OCI-LY7 (cell line): ENCODE measurements at regions not wholly inside any gene's neighbourhood (a gene's known extent, or its start where the extent isn't known, plus 50 kb on each side); places are given as distances from the start of the nearest gene placed in this dataset.

Experiments
- BruUV-seq: library from RNA; stranded (reverse); fragments of 400-500 nt; replicated peaks from 2 replicates; lab custom pipeline; 2021; lab: Mats Ljungman, UMichigan
- CTCF ChIA-PET: fragments of 300-600 bp; sonication (Branson Sonifier 250); formaldehyde crosslinking; loops from one replicate; lab custom pipeline; 2022; ENCODE audit warnings: antibody characterized with exemption; ENCODE audit not compliant: unreplicated experiment; lab: Charles Lee
- POLR2A ChIA-PET: fragments of 300-600 bp; sonication (Branson Sonifier 250); formaldehyde crosslinking; loops from one replicate; lab custom pipeline; 2022; ENCODE audit warnings: antibody characterized with exemption; lab: Charles Lee
- DNase-seq: peaks from one replicate; pipeline ENCODE4 v3.0.0-alpha.2; 2015; ENCODE audit warnings: low spot score
- H2AFZ ChIP-seq: fragments of 200-600 bp; sonication (generic), shearing (Covaris generic); 2 replicates; pipeline ENCODE4 v1.6.1; 2014; ENCODE audit warnings: mild to moderate bottlenecking, antibody characterized with exemption, low read length, moderate library complexity
- H3K27ac ChIP-seq: fragments of 200-600 bp; sonication (generic); 2 replicates; pipeline ENCODE4 v1.5.1; 2014; ENCODE audit warnings: mixed run types, low read depth, mild to moderate bottlenecking, moderate library complexity, low read length, inconsistent platforms; ENCODE audit not compliant: poor library complexity, severe bottlenecking
- H3K36me3 ChIP-seq: fragments of 200-600 bp; sonication (generic); 2 replicates; pipeline ENCODE4 v1.6.1; 2014; ENCODE audit warnings: mild to moderate bottlenecking, antibody characterized with exemption, low read length, moderate library complexity, mixed read lengths; ENCODE audit not compliant: insufficient read depth
- H3K4me1 ChIP-seq: fragments of 200-600 bp; sonication (generic); 2 replicates; pipeline ENCODE4 v1.5.1; 2014; ENCODE audit warnings: mild to moderate bottlenecking, low read length; ENCODE audit not compliant: insufficient read depth, poor library complexity, severe bottlenecking
- H3K4me2 ChIP-seq: fragments of 200-600 bp; sonication (generic); 2 replicates; pipeline ENCODE4 v1.6.1; 2014; ENCODE audit warnings: mild to moderate bottlenecking, low read length
- H3K4me3 ChIP-seq: fragments of 200-600 bp; sonication (generic); 2 replicates; pipeline ENCODE4 v1.5.1; 2014; ENCODE audit warnings: mild to moderate bottlenecking, low read depth, low read length; ENCODE audit not compliant: poor library complexity, severe bottlenecking
- H3K79me2 ChIP-seq: fragments of 200-600 bp; sonication (generic); 2 replicates; pipeline ENCODE4 v1.6.1; 2016; ENCODE audit warnings: low read depth, mild to moderate bottlenecking, low read length, moderate library complexity, mixed read lengths; ENCODE audit not compliant: insufficient read depth
- H3K9me2 ChIP-seq: fragments of 200-600 bp; sonication (generic); 2 replicates; pipeline ENCODE4 v1.6.1; 2016; ENCODE audit warnings: mild to moderate bottlenecking, low read length, mixed read lengths; ENCODE audit not compliant: insufficient read depth
- H3K9me3 ChIP-seq: fragments of 200-600 bp; sonication (generic); 2 replicates; pipeline ENCODE4 v1.6.1; 2014; ENCODE audit warnings: mild to moderate bottlenecking, mixed run types, low read length, mixed read lengths
- H4K20me1 ChIP-seq: fragments of 200-600 bp; sonication (generic); 2 replicates; pipeline ENCODE4 v1.6.1; 2014; ENCODE audit warnings: mild to moderate bottlenecking, antibody characterized with exemption, low read length, moderate library complexity, mixed read lengths; ENCODE audit not compliant: insufficient read depth
- CTCF ChIP-seq: fragments of 200-600 bp; sonication (generic); conservative IDR thresholded peaks from 2 replicates; pipeline ENCODE4 v1.5.1; 2014; ENCODE audit warnings: mild to moderate bottlenecking, antibody characterized with exemption, low read length, moderate library complexity, mixed read lengths
- EZH2phosphoT487 ChIP-seq: fragments of 200-600 bp; sonication (generic); IDR thresholded peaks from 2 replicates; pipeline ENCODE4 v1.6.1; 2018; ENCODE audit warnings: low read depth, borderline replicate concordance, mild to moderate bottlenecking, mixed run types, antibody characterized with exemption, low read length, moderate library complexity, mixed read lengths
- intact Hi-C: fragments of 100-400 bp; cut with micrococcal nuclease; formaldehyde crosslinking; loops from one replicate; pipeline ENCODE4 v1.10.0; 2022; ENCODE audit not compliant: unreplicated experiment

GRCh38 chr3:166372571-166373106 is 535.4 kb upstream of the BCHE start:
- H3K9me3 ChIP-seq: no peaks in the 10 kb centered on the region
- no peaks in the 10 kb centered on the region for H3K79me2 ChIP-seq
- H3K4me1 ChIP-seq: no peaks in the 10 kb centered on the region
- H3K36me3 ChIP-seq: no peaks in the 10 kb centered on the region
- DNase-seq: no peak
- H3K4me3 ChIP-seq: no peak overlapping the region
- H4K20me1 ChIP-seq: no peaks in the 10 kb centered on the region
- no peak overlapping the region for H3K4me2 ChIP-seq
- intact Hi-C loops: no loop called here
- no TSS peak for BruUV-seq
- no peak overlapping the region for H2AFZ ChIP-seq
- POLR2A ChIA-PET: no interaction called here
- H3K9me2 ChIP-seq: no peaks in the 10 kb centered on the region
- CTCF ChIA-PET: no interaction called here
- TF ChIP-seq EZH2phosphoT487: no peak
- no peak for TF ChIP-seq CTCF
- no peak overlapping the region for H3K27ac ChIP-seq

GRCh38 chr3:166367947-166368533 is 530.8 kb upstream of the BCHE start:
- no peaks in the 10 kb centered on the region for H3K9me3 ChIP-seq
- ChIA-PET CTCF (no interaction called here), POLR2A (no interaction called here)
- TF ChIP-seq EZH2phosphoT487 (no peak), CTCF (no peak)
- H3K27ac ChIP-seq: no peak overlapping the region
- H3K9me2 ChIP-seq: no peaks in the 10 kb centered on the region
- H3K79me2 ChIP-seq: no peaks in the 10 kb centered on the region
- no peak overlapping the region for H3K4me3 ChIP-seq
- H3K36me3 ChIP-seq: no peaks in the 10 kb centered on the region
- DNase-seq: no peak
- H3K4me1 ChIP-seq: no peaks in the 10 kb centered on the region
- no peaks in the 10 kb centered on the region for H4K20me1 ChIP-seq
- H2AFZ ChIP-seq: no peak overlapping the region
- no TSS peak for BruUV-seq
- intact Hi-C loops: no loop called here
- H3K4me2 ChIP-seq: no peak overlapping the region

- H3K4me3 ChIP-seq: no peak overlapping the region
- POLR2A ChIA-PET: no interaction called here
- intact Hi-C loops: no loop called here
- H3K9me3 ChIP-seq: no peaks in the 10 kb centered on the region
- no peak overlapping the region for H2AFZ ChIP-seq
- DNase-seq: no peak
- BruUV-seq: no TSS peak
- no peaks in the 10 kb centered on the region for H3K4me1 ChIP-seq
- H3K4me2 ChIP-seq: no peak overlapping the region
- no peaks in the 10 kb centered on the region for H3K79me2 ChIP-seq
- no peak overlapping the region for H3K27ac ChIP-seq
- CTCF ChIA-PET: no interaction called here
- H4K20me1 ChIP-seq: no peaks in the 10 kb centered on the region
- TF ChIP-seq CTCF (no peak), EZH2phosphoT487 (no peak)
- no peaks in the 10 kb centered on the region for H3K36me3 ChIP-seq
- no peaks in the 10 kb centered on the region for H3K9me2 ChIP-seq
Observed at GRCh38 chr3:166362698-166363097, 525.5 kb upstream of the BCHE start.
